A673 (cell line): ENCODE measurements at regions not wholly inside any gene's neighbourhood (a gene's known extent, or its start where the extent isn't known, plus 50 kb on each side); places are given as distances from the start of the nearest gene placed in this dataset.

Experiments
- BruUV-seq: library from RNA; stranded (reverse); fragments of 400-500 nt; replicated peaks from 2 replicates; lab custom pipeline; 2021; lab: Mats Ljungman, UMichigan
- CTCF ChIA-PET: fragments of 300-600 bp; sonication (Branson Sonifier 250); formaldehyde crosslinking; loops from one replicate; lab custom pipeline; 2022; ENCODE audit warnings: antibody characterized with exemption; lab: Charles Lee
- POLR2A ChIA-PET: fragments of 300-600 bp; sonication (Branson Sonifier 250); formaldehyde crosslinking; loops from one replicate; lab custom pipeline; 2022; ENCODE audit warnings: antibody characterized with exemption; ENCODE audit not compliant: low non-redundant PET; lab: Charles Lee
- DNase-seq: peaks from one replicate; pipeline ENCODE4 v3.0.0-alpha.2; 2015; ENCODE audit warnings: low spot score
- H3K27ac ChIP-seq: fragments of 200-600 bp; sonication (generic); 2 replicates; pipeline ENCODE4 v1.5.1; 2016; ENCODE audit warnings: mixed run types, low read depth, mild to moderate bottlenecking, mixed read lengths, antibody characterized with exemption, low read length; ENCODE audit not compliant: poor library complexity, severe bottlenecking
- H3K27me3 ChIP-seq: fragments of 200-600 bp; sonication (generic); replicated peaks from 2 replicates; pipeline ENCODE4 v1.6.1; 2017; ENCODE audit warnings: mixed run types, low read depth, mild to moderate bottlenecking, mixed read lengths, antibody characterized with exemption, low read length; ENCODE audit not compliant: insufficient read depth, poor library complexity
- H3K36me3 ChIP-seq: fragments of 200-600 bp; sonication (generic); 2 replicates; pipeline ENCODE4 v1.6.1; 2016; ENCODE audit warnings: mixed run types, mild to moderate bottlenecking, mixed read lengths, antibody characterized with exemption, low read length; ENCODE audit not compliant: insufficient read depth, poor library complexity, severe bottlenecking
- H3K4me1 ChIP-seq: fragments of 200-600 bp; sonication (generic); 2 replicates; pipeline ENCODE4 v1.6.1; 2017; ENCODE audit warnings: mixed run types, mild to moderate bottlenecking, mixed read lengths, antibody characterized with exemption, low read length; ENCODE audit not compliant: insufficient read depth, poor library complexity, severe bottlenecking
- H3K4me3 ChIP-seq: fragments of 200-600 bp; sonication (generic); 2 replicates; pipeline ENCODE4 v1.5.1; 2016; ENCODE audit warnings: low read depth, mixed run types, mild to moderate bottlenecking, mixed read lengths, low read length; ENCODE audit not compliant: poor library complexity, severe bottlenecking
- H3K9me3 ChIP-seq: fragments of 200-600 bp; sonication (generic); 2 replicates; pipeline ENCODE4 v1.6.1; 2016; ENCODE audit warnings: mixed run types, low read depth, mild to moderate bottlenecking, mixed read lengths, antibody characterized with exemption, low read length; ENCODE audit not compliant: poor library complexity, severe bottlenecking
- CTCF ChIP-seq: fragments of 300-800, 200-600 bp; sonication (generic); conservative IDR thresholded peaks from 2 replicates; pipeline ENCODE4 v1.5.1; 2017; ENCODE audit warnings: low read depth, mild to moderate bottlenecking, antibody characterized with exemption, low read length, moderate library complexity, mixed read lengths
- EZH2 ChIP-seq: fragments of 200-600 bp; sonication (generic); IDR thresholded peaks from 2 replicates; pipeline ENCODE4 v1.6.1; 2017; ENCODE audit warnings: borderline replicate concordance, low read depth, mild to moderate bottlenecking, mixed read lengths, antibody characterized with exemption, low read length; ENCODE audit not compliant: poor library complexity, severe bottlenecking
- intact Hi-C: fragments of 100-400 bp; cut with micrococcal nuclease; formaldehyde crosslinking; loops from one replicate; pipeline ENCODE4 v1.10.0; 2022; ENCODE audit not compliant: unreplicated experiment

DNA sequence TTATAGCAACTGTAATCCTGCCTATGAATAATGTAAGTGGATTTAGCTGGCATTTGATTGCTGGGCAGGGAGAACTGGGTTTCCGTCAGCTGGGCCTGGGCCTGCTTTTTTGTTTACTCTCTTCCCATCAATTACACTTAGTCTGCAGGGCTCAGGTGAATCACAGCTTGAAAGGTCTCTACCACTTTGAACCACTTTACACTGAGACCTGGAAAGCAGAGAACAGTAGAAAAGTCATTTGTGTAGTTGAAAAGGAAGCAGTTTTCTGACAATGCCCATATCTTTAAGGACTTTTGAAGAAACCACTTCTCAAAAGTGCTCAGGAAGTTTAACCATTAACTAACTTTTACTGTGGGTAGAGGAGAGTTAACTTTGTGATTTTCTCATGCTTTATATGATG, 315.4 kb upstream of the SASH1 start:
- DNase-seq, result no peak
- Histone ChIP-seq H3K36me3 (no peaks in the 10 kb centered on the region), H3K4me3 (no peak overlapping the region), H3K27ac (no peak overlapping the region), H3K4me1 (no peaks in the 10 kb centered on the region), H3K27me3 (no peaks in the 10 kb centered on the region), H3K9me3 (no peaks in the 10 kb centered on the region)
- intact Hi-C loops, result no loop called here
- TF ChIP-seq CTCF (no peak), EZH2 (no peak)
- POLR2A ChIA-PET, result no interaction called here
- CTCF ChIA-PET, result no interaction called here
- no TSS peak for BruUV-seq

DNA sequence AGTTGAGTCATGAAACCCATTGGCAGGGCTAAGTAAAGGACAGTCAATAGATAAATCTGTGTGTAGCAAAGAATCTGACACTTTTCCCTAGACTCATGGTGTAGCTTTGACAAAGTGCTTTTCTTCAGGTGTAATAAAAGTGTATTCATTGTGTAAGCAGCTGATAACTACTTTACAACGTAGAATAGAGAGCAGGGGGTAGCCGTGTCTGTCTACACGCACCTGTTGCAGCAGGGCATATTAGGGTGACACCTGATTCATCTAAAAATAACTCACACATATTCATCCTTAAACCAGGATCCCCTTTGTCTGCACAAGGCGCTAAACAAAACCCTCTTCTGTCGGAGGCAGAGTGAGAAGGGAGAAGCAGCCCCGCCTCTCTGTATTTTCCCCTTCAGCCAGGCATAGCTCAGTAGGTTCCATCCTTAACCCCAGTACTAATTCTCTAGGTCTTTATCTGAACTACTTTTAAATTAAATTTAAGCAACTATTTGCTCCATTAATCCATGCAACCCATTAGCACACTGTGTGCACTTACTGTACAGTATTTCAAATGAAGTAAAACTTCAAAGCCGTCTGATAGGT, 306.7 kb upstream of the SASH1 start:
- ChIA-PET POLR2A (no interaction called here), CTCF (no interaction called here)
- Histone ChIP-seq H3K9me3 (no peaks in the 10 kb centered on the region), H3K27ac (no peak overlapping the region), H3K4me1 (no peaks in the 10 kb centered on the region), H3K27me3 (no peaks in the 10 kb centered on the region), H3K4me3 (no peak overlapping the region), H3K36me3 (no peaks in the 10 kb centered on the region)
- intact Hi-C loops, result no loop called here
- DNase-seq, result no peak
- TF ChIP-seq CTCF (no peak), EZH2 (no peak)
- BruUV-seq, result no TSS peak

DNA sequence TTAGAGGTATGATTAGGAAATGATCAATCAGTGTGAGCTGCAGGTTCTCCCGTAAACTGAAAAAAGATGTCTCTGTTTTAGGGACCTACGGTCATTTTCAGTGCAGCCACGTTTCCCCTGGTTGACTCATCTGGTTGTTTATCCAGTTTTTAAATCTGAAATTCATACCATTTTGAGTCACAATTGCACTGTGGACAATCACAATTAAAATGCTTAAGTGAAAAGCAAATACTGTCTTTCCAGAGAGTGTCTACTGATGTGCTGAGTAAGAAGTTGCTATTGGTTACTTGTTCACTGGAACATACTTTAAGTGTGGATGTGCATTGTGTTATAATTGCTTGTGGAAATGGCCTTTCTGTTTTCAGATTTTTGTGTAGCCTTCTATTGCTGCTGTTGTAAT, 305.1 kb upstream of the SASH1 start:
- no peaks in the 10 kb centered on the region for H3K9me3 ChIP-seq
- ChIA-PET POLR2A (interaction anchor here (0.7 kb wide), 1 partner anchor 245 kb away, joined by 8 read pairs; no protein-coding TSS in a partner anchor), CTCF (no interaction called here)
- H3K27me3 ChIP-seq, result no peaks in the 10 kb centered on the region
- H3K4me1 ChIP-seq, result no peaks in the 10 kb centered on the region
- TF ChIP-seq EZH2 (no peak), CTCF (no peak)
- intact Hi-C loops, result no loop called here
- no TSS peak for BruUV-seq
- H3K4me3 ChIP-seq, result no peak overlapping the region
- H3K36me3 ChIP-seq, result no peaks in the 10 kb centered on the region
- H3K27ac ChIP-seq, result no peak overlapping the region
- DNase-seq, result no peak
